AG09309 (cell line): ENCODE measurements at regions not wholly inside any gene's neighbourhood (a gene's known extent, or its start where the extent isn't known, plus 50 kb on each side); places are given as distances from the start of the nearest gene placed in this dataset.

ENCODE experiments used
- DNase-seq: peaks from one replicate; pipeline ENCODE4 v3.0.0-alpha.2; 2010; ENCODE audit warnings: low read depth
- H3K4me3 ChIP-seq: 2 replicates; pipeline ENCODE4 v1.5.1; 2011; ENCODE audit warnings: mild to moderate bottlenecking, low read depth, low read length, moderate library complexity; ENCODE audit not compliant: control insufficient read depth
- CTCF ChIP-seq: IDR thresholded peaks from 2 replicates; pipeline ENCODE4 v1.5.1; 2011; ENCODE audit warnings: mild to moderate bottlenecking, low read depth, low read length, inconsistent platforms; ENCODE audit not compliant: insufficient read depth, control insufficient read depth; ENCODE audit errors: missing control alignments

DNA sequence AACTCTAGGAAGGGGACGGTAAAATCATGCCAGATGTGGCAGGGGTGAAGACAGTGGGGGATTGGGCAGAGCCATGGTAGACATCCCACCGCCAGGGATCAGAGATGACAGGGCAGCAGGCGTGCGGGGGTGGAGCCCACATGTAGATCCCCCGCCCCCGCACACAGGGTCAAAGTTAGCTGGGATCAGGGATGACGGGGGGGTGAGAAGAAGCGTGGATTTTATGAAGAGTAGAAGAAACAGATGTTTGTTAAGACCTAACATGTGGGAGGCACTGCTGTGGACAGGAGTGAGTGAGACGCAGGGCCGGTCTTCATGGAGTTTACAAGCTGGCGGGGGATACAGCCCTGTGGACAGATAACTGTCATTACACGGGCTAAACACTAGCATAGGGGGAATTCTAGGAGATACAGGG lies 154.0 kb upstream of the KLF14 start:
- no peak for TF ChIP-seq CTCF
- no peak for DNase-seq
- no peak overlapping the region for H3K4me3 ChIP-seq

DNA sequence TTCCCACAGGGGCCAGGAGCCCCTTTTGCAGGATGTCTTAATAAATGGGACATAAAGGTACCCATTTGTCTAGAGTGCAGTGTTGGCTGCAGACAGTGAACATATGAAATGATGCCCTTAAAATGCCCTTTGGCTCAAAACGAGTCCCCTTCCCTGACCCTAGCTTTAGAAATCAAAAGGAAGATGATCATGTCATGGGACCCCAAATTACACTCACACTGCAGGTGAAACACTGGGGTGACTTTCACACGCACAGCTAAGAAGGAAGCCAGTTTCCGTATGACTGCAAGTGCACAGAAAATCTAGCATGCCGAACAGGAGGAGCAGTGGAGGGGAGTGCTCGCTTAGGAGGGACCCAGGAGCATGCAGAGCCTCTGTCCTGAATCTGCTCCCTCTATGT lies 154.5 kb upstream of the KLF14 start:
- no peak for DNase-seq
- H3K4me3 ChIP-seq, result no peak overlapping the region
- no peak for TF ChIP-seq CTCF

- TF ChIP-seq CTCF, result no peak
- no peak overlapping the region; the same call in 1 of the 2 replicates for H3K4me3 ChIP-seq
- no peak for DNase-seq
Observed at GRCh38 chr7:130890176-130891020, 156.4 kb upstream of the KLF14 start.

- DNase-seq, result peak; percentile 85
- no peak for TF ChIP-seq CTCF
- H3K4me3 ChIP-seq, result no peak overlapping the region
Observed at GRCh38 chr7:130891254-130892094, 157.5 kb upstream of the KLF14 start.

- no peak overlapping the region for H3K4me3 ChIP-seq
- TF ChIP-seq CTCF, result no peak
- DNase-seq, result no peak
Observed at GRCh38 chr7:130893441-130893894, 159.5 kb upstream of the KLF14 start.

DNA sequence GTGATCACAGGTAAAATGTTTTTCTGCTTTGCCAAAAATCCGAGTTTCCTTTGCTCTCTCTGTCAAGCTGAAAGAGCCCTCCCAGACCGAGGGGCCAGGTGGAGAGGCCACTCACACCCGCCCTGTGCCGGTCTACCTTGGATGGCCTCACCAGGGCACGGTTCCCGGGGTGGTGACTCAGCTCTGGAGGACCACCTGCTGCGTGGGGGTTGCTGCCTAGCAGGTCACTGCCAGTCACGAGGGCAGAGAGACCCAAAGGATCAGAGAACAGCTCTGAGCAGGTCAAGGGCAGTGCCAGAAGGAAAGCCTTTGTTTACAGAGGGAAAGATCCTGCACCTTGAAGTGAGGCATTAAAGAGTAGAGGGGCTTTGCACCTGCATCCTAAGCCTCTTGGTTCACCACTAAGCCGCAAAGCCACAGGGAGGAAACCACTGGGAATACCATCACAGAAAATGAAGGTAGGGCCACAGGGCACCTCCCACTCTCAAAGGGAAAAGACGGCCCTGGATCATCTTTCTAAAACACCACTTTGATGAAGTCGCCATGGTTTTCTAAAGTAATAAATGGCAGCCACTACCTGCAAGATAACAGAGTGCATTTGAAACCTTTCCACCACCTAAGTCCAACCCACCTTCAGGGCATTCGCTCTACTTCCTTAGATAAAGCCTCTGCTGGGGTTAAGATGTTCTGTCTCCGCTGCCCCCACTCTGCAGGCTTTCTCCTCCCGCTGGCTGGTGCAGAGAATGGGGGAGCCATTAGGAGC lies 160.3 kb upstream of the KLF14 start:
- no peak for DNase-seq
- no peak for TF ChIP-seq CTCF
- no peak overlapping the region for H3K4me3 ChIP-seq
